A549 (cell line): ENCODE measurements at regions not wholly inside any gene's neighbourhood (a gene's known extent, or its start where the extent isn't known, plus 50 kb on each side); places are given as distances from the start of the nearest gene placed in this dataset.

Experiments
- ATAC-seq, 2 experiments: fragments of 200-7000 bp in 1 of 2; fragments of >200 bp in 1 of 2; cut with Nextera tagmentation in 1 of 2; cut with Tn5 transposase in 1 of 2; 3 replicates each; pipeline versions ENCODE4 v1.8.0 to v1.9.1; 2018 to 2020; ENCODE audit warnings: mild to moderate bottlenecking in 1 of 2, moderate library complexity in 1 of 2
- CTCF ChIA-PET: fragments of 300-600 bp; sonication (Branson Sonifier 250); formaldehyde crosslinking; extraction: SDS; loops from one replicate; lab custom pipeline; 2021; ENCODE audit warnings: antibody characterized with exemption, inconsistent platforms; lab: Yijun Ruan, JAX
- POLR2A ChIA-PET: fragments of 350-600 bp; formaldehyde crosslinking; extraction: SDS; loops from one replicate; lab custom pipeline; 2021; ENCODE audit warnings: antibody characterized with exemption, inconsistent platforms; lab: Yijun Ruan, JAX
- DNase-seq, 2 experiments: peaks; one replicate each; pipeline versions ENCODE4 v3.0.0 to v3.0.0-alpha.2; 2011 to 2016; ENCODE audit warnings: low read depth in 1 of 2, low spot score in 1 of 2
- FAIRE-seq: peaks from 2 replicates; lab custom pipeline; 2011; peaks lifted over from hg19 to GRCh38; lab: Jason Lieb, UNC
- H3K27ac ChIP-seq, 2 experiments: fragments of >200 bp; sonication (Bioruptor Twin); formaldehyde crosslinking; 3 replicates each; pipeline ENCODE4 v1.5.1; 2016 to 2017
- H3K4me1 ChIP-seq: fragments of >200 bp; sonication (Bioruptor Twin); formaldehyde crosslinking; 3 replicates; pipeline ENCODE4 v1.6.1; 2016
- H3K4me2 ChIP-seq: fragments of >200 bp; sonication (Bioruptor Twin); formaldehyde crosslinking; 3 replicates; pipeline ENCODE4 v1.6.1; 2016
- H3K4me3 ChIP-seq: fragments of >200 bp; sonication (Bioruptor Twin); formaldehyde crosslinking; 3 replicates; pipeline ENCODE4 v1.5.1; 2016
- H3K9me3 ChIP-seq: fragments of >200 bp; sonication (Bioruptor Twin); formaldehyde crosslinking; 3 replicates; pipeline ENCODE4 v1.6.1; 2016
- BHLHE40 ChIP-seq: IDR thresholded peaks from 2 replicates; pipeline ENCODE4 v1.6.1; 2012; ENCODE audit warnings: low read depth, low read length, inconsistent platforms
- CBX2 ChIP-seq: fragments of 200-600 bp; sonication (generic); IDR thresholded peaks from 2 replicates; pipeline ENCODE4 v1.6.1; 2016; ENCODE audit warnings: low read depth, mild to moderate bottlenecking, borderline replicate concordance
- CHD4 ChIP-seq: fragments of 200-600 bp; sonication (generic); IDR thresholded peaks from 2 replicates; pipeline ENCODE4 v1.6.1; 2016; ENCODE audit warnings: antibody characterized with exemption, mild to moderate bottlenecking, borderline replicate concordance
- ELK1 ChIP-seq: fragments of 150-350 bp; IDR thresholded peaks from 2 replicates; pipeline ENCODE4 v1.6.1; 2014; ENCODE audit warnings: low read depth, mild to moderate bottlenecking, low read length
- EP300 ChIP-seq, 2 experiments: fragments of >200 bp; sonication (Bioruptor Twin); formaldehyde crosslinking; IDR thresholded peaks; 2 replicates in 1 of 2; 3 replicates in 1 of 2; pipeline ENCODE4 v1.6.1; 2016 to 2017
- GATA3 ChIP-seq: IDR thresholded peaks from 2 replicates; pipeline ENCODE4 v1.6.1; 2012; ENCODE audit warnings: borderline replicate concordance
- HOXA7 ChIP-seq: fragments of 250-450 bp; sonication (Bioruptor Pico); IDR thresholded peaks from 2 replicates; pipeline ENCODE4 v1.5.0; 2020; ENCODE audit warnings: mild to moderate bottlenecking, moderate library complexity
- HOXB13 ChIP-seq: fragments of 250-450 bp; sonication (Bioruptor Pico); IDR thresholded peaks from 2 replicates; pipeline ENCODE4 v1.5.0; 2020; ENCODE audit warnings: low read depth, mild to moderate bottlenecking, moderate library complexity
- JUN ChIP-seq, 2 experiments: fragments of >200 bp; sonication (Bioruptor Twin); formaldehyde crosslinking; IDR thresholded peaks; 2 replicates in 1 of 2; 3 replicates in 1 of 2; pipeline ENCODE4 v1.6.1; 2016 to 2017
- NR3C1 ChIP-seq: fragments of >200 bp; sonication (Bioruptor Twin); formaldehyde crosslinking; IDR thresholded peaks from 3 replicates; pipeline ENCODE4 v1.6.1; 2017
- POLR2AphosphoS2 ChIP-seq: conservative IDR thresholded peaks from 2 replicates; pipeline ENCODE4 v1.6.1; 2012; ENCODE audit warnings: low read length, improper control_type of control experiment, inconsistent platforms
- RARB ChIP-seq: fragments of 250-450 bp; sonication (Bioruptor Pico); IDR thresholded peaks from 2 replicates; pipeline ENCODE4 v1.8.0; 2021; ENCODE audit warnings: mild to moderate bottlenecking, moderate library complexity
- RFX5 ChIP-seq: fragments of 450-650 bp; IDR thresholded peaks from 2 replicates; pipeline ENCODE4 v1.7.1; 2014; ENCODE audit warnings: antibody characterized with exemption, mild to moderate bottlenecking, moderate library complexity
- RNF2 ChIP-seq: fragments of 200-600 bp; sonication (generic); IDR thresholded peaks from 2 replicates; pipeline ENCODE4 v1.6.1; 2016; ENCODE audit warnings: low read depth, mild to moderate bottlenecking, antibody characterized with exemption, moderate library complexity, borderline replicate concordance
- SREBF2 ChIP-seq: fragments of 450-650 bp; IDR thresholded peaks from 2 replicates; pipeline ENCODE4 v1.6.1; 2014; ENCODE audit warnings: mild to moderate bottlenecking, moderate library complexity
- TFCP2L1 ChIP-seq: fragments of 250-450 bp; sonication (Bioruptor Pico); IDR thresholded peaks from 2 replicates; pipeline ENCODE4 v1.5.0; 2021; ENCODE audit warnings: mild to moderate bottlenecking
- USF2 ChIP-seq: fragments of 450-650 bp; IDR thresholded peaks from 2 replicates; pipeline ENCODE4 v1.6.1; 2014; ENCODE audit warnings: antibody characterized with exemption
- ZFP36 ChIP-seq: fragments of 450-650 bp; IDR thresholded peaks from 2 replicates; pipeline ENCODE4 v1.6.1; 2014; ENCODE audit warnings: borderline replicate concordance; ENCODE audit not compliant: partially characterized antibody
- ZNF302 ChIP-seq: fragments of 250-450 bp; sonication (Bioruptor Pico); IDR thresholded peaks from 2 replicates; pipeline ENCODE4 v1.9.0; 2021; ENCODE audit warnings: inconsistent platforms, mild to moderate bottlenecking, moderate library complexity
- ZSCAN20 ChIP-seq: fragments of 250-450 bp; sonication (Bioruptor Pico); IDR thresholded peaks from 2 replicates; pipeline ENCODE4 v1.8.0; 2022; ENCODE audit warnings: mild to moderate bottlenecking, moderate library complexity
- WGBS: methylation state at CpG from one replicate; pipeline ENCODE4 v1.1.6; 2017; ENCODE audit errors: missing lambda C conversion rate; 5-methylcytosine and 5-hydroxymethylcytosine counted together

GRCh38 chrX:149205937-149206336, 299.2 kb downstream of the IDS start:
- Histone ChIP-seq H3K4me3 (no peak overlapping the region), H3K4me1 (no peaks in the 10 kb centered on the region), H3K27ac (no peak overlapping the region), H3K4me2 (no peak overlapping the region), H3K9me3 (no peaks in the 10 kb centered on the region)
- WGBS, result 6% methylated on average over 1 of the region's 1 CpG
- no peak for TF ChIP-seq BHLHE40
- no peak for TF ChIP-seq TFCP2L1 (CRISPR knock-in tag)
- DNase-seq (no peak), ATAC-seq (no peak), FAIRE-seq (no peak)
- ChIA-PET CTCF (no interaction called here), POLR2A (no interaction called here)

GRCh38 chrX:149205081-149205480, 300.0 kb downstream of the IDS start:
- ChIA-PET CTCF (no interaction called here), POLR2A (no interaction called here)
- Histone ChIP-seq H3K4me1 (no peaks in the 10 kb centered on the region), H3K4me3 (no peak overlapping the region), H3K27ac (no peak overlapping the region), H3K9me3 (no peaks in the 10 kb centered on the region), H3K4me2 (no peak overlapping the region)
- TF ChIP-seq ZNF302 (no peak), GATA3 (no peak)
- DNase-seq (no peak), FAIRE-seq (no peak), ATAC-seq (no peak)
- WGBS, result 2% methylated on average over 3 of the region's 3 CpGs

GRCh38 chrX:149199734-149200133, 305.4 kb downstream of the IDS start:
- Histone ChIP-seq H3K27ac (no peak overlapping the region), H3K4me3 (no peak overlapping the region), H3K4me2 (no peak overlapping the region), H3K9me3 (no peaks in the 10 kb centered on the region), H3K4me1 (no peaks in the 10 kb centered on the region)
- DNase-seq (no peak), FAIRE-seq (no peak), ATAC-seq (no peak)
- no peak for TF ChIP-seq EP300 (IDR thresholded peaks at IDR 0.05)
- no peak for TF ChIP-seq RNF2
- no peak for TF ChIP-seq USF2
- TF ChIP-seq JUN (IDR thresholded peaks at IDR 0.05), result no peak
- no peak for TF ChIP-seq ZFP36
- ChIA-PET CTCF (no interaction called here), POLR2A (no interaction called here)
- WGBS, result 13% methylated on average over 4 of the region's 4 CpGs

GRCh38 chrX:149198980-149199732, 305.9 kb downstream of the IDS start:
- Histone ChIP-seq H3K9me3 (no peaks in the 10 kb centered on the region), H3K4me2 (no peak overlapping the region), H3K27ac (no peak overlapping the region)
- POLR2A ChIA-PET, result no interaction called here
- no peak for FAIRE-seq
- TF ChIP-seq RARB (CRISPR knock-in tag) (no peak), EP300 (IDR thresholded peaks at IDR 0.05) (no peak), POLR2AphosphoS2 (no peak), HOXA7 (CRISPR knock-in tag) (no peak), CHD4 (no peak), HOXB13 (CRISPR knock-in tag) (no peak), ZSCAN20 (CRISPR knock-in tag) (no peak), NR3C1 (no peak), RFX5 (no peak), ZFP36 (no peak)
- TF ChIP-seq, all 56 proteins: peak for 0
- ATAC-seq (no peak), DNase-seq (no peak)
- Histone ChIP-seq H3K4me1 (no peaks in the 10 kb centered on the region), H3K4me3 (no peak overlapping the region)
- CTCF ChIA-PET, result no interaction called here
- WGBS, result 26% methylated on average over 8 of the region's 11 CpGs

GRCh38 chrX:149185087-149185486, 320.0 kb downstream of the IDS start:
- ATAC-seq, result no peak
- H3K9me3 ChIP-seq, result no peaks in the 10 kb centered on the region
- no peak overlapping the region for H3K27ac ChIP-seq
- H3K4me3 ChIP-seq, result no peak overlapping the region
- no peak for FAIRE-seq
- DNase-seq, result no peak
- no peak overlapping the region for H3K4me2 ChIP-seq
- WGBS, result 0% methylated on average over 2 of the region's 2 CpGs
- TF ChIP-seq SREBF2 (no peak), ELK1 (no peak), CBX2 (no peak)
- ChIA-PET POLR2A (no interaction called here), CTCF (no interaction called here)
- H3K4me1 ChIP-seq, result no peaks in the 10 kb centered on the region
